ENCODE measurements at regions not wholly inside any gene's neighbourhood (a gene's known extent, or its start where the extent isn't known, plus 50 kb on each side); places are given as distances from the start of the nearest gene placed in this dataset.

DNA sequence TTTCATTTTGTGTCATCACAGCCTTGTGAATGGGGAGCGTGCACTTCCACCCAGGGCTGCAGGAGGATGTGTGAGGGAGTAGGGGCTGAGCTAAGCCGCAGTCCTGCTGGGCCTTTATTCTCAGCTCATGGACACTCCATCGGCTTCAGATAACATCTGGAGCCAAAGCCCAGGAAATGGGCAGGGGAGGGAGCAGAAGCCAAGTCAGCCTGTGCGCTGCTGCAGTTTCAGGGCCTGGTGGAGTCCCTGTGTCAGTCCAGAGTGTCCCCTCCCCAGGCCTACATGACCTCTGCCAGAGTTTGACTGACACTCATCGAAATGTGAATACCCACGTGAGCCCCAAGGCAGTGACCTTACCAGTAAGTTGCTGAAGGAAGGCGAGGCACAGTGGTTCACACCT is 242.2 kb downstream of the LOXHD1 start:
- TF ChIP-seq, protein P1, sequence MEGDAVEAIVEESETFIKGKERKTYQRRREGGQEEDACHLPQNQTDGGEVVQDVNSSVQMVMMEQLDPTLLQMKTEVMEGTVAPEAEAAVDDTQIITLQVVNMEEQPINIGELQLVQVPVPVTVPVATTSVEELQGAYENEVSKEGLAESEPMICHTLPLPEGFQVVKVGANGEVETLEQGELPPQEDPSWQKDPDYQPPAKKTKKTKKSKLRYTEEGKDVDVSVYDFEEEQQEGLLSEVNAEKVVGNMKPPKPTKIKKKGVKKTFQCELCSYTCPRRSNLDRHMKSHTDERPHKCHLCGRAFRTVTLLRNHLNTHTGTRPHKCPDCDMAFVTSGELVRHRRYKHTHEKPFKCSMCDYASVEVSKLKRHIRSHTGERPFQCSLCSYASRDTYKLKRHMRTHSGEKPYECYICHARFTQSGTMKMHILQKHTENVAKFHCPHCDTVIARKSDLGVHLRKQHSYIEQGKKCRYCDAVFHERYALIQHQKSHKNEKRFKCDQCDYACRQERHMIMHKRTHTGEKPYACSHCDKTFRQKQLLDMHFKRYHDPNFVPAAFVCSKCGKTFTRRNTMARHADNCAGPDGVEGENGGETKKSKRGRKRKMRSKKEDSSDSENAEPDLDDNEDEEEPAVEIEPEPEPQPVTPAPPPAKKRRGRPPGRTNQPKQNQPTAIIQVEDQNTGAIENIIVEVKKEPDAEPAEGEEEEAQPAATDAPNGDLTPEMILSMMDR (IDR thresholded peaks at IDR 0.05) = no peak
- no peak for TF ChIP-seq POLR2A (IDR thresholded peaks at IDR 0.05)
